ENCODE measurements at regions not wholly inside any gene's neighbourhood (a gene's known extent, or its start where the extent isn't known, plus 50 kb on each side); places are given as distances from the start of the nearest gene placed in this dataset.

- no peak for DNase-seq (ENCODE audit: low read depth)
Measured at GRCh38 chr6:95071464-95071863, 505.9 kb upstream of the MANEA start.

GRCh38 chr6:95078457-95078856 lies 498.9 kb upstream of the MANEA start:
- no peak for DNase-seq (ENCODE audit: low read depth)

GRCh38 chr6:95081231-95081630 lies 496.1 kb upstream of the MANEA start:
- DNase-seq (ENCODE audit: low read depth): no peak

- no peak for DNase-seq (ENCODE audit: low read depth)
Measured at GRCh38 chr6:95081949-95082348, 495.4 kb upstream of the MANEA start.

- DNase-seq (ENCODE audit: low read depth): no peak
Measured at GRCh38 chr6:95083506-95083905, 493.8 kb upstream of the MANEA start.

- no peak for DNase-seq (ENCODE audit: low read depth)
Measured at GRCh38 chr6:95084867-95085266, 492.5 kb upstream of the MANEA start.

GRCh38 chr6:95087394-95088097 lies 489.8 kb upstream of the MANEA start:
- peak; percentile 32 for DNase-seq (ENCODE audit: low read depth)

GRCh38 chr6:95091823-95092436 lies 485.4 kb upstream of the MANEA start:
- DNase-seq (ENCODE audit: low read depth): peak; percentile 15

GRCh38 chr6:95093154-95093553 lies 484.2 kb upstream of the MANEA start:
- no peak for DNase-seq (ENCODE audit: low read depth)

- peak; percentile 30 for DNase-seq (ENCODE audit: low read depth)
Measured at GRCh38 chr6:95094751-95095663, 482.3 kb upstream of the MANEA start.

GRCh38 chr6:95095855-95096254 lies 481.5 kb upstream of the MANEA start:
- DNase-seq (ENCODE audit: low read depth): no peak

GRCh38 chr6:95099410-95099809 lies 477.9 kb upstream of the MANEA start:
- no peak for DNase-seq (ENCODE audit: low read depth)

- no peak for DNase-seq (ENCODE audit: low read depth)
Measured at GRCh38 chr6:95109212-95109611, 468.1 kb upstream of the MANEA start.

GRCh38 chr6:95110767-95111166 lies 466.6 kb upstream of the MANEA start:
- no peak for DNase-seq (ENCODE audit: low read depth)

GRCh38 chr6:95117236-95117635 lies 460.1 kb upstream of the MANEA start:
- DNase-seq (ENCODE audit: low read depth): no peak

- no peak for DNase-seq (ENCODE audit: low read depth)
Measured at GRCh38 chr6:95119927-95120326, 457.4 kb upstream of the MANEA start.

GRCh38 chr6:95120984-95121383 lies 456.4 kb upstream of the MANEA start:
- no peak for DNase-seq (ENCODE audit: low read depth)

GRCh38 chr6:95127261-95127660 lies 450.1 kb upstream of the MANEA start:
- DNase-seq (ENCODE audit: low read depth): no peak

- no peak for DNase-seq (ENCODE audit: low read depth)
Measured at GRCh38 chr6:95128439-95128838, 448.9 kb upstream of the MANEA start.

GRCh38 chr6:95128947-95129346 lies 448.4 kb upstream of the MANEA start:
- DNase-seq (ENCODE audit: low read depth): no peak

- DNase-seq (ENCODE audit: low read depth): no peak
Measured at GRCh38 chr6:95133578-95133977, 443.8 kb upstream of the MANEA start.

GRCh38 chr6:95135182-95135581 lies 442.2 kb upstream of the MANEA start:
- DNase-seq (ENCODE audit: low read depth): no peak

- no peak for DNase-seq (ENCODE audit: low read depth)
Measured at GRCh38 chr6:95142101-95142500, 435.2 kb upstream of the MANEA start.

Data from M059J (cell line).